NCI-H748 (cell line): ENCODE measurements at regions not wholly inside any gene's neighbourhood (a gene's known extent, or its start where the extent isn't known, plus 50 kb on each side); places are given as distances from the start of the nearest gene placed in this dataset.

ENCODE experiments used
- DNase-seq: peaks from one replicate; lab custom pipeline; 2025; ENCODE audit not compliant: unreplicated experiment; lab: John Stamatoyannopoulos, UW

DNA sequence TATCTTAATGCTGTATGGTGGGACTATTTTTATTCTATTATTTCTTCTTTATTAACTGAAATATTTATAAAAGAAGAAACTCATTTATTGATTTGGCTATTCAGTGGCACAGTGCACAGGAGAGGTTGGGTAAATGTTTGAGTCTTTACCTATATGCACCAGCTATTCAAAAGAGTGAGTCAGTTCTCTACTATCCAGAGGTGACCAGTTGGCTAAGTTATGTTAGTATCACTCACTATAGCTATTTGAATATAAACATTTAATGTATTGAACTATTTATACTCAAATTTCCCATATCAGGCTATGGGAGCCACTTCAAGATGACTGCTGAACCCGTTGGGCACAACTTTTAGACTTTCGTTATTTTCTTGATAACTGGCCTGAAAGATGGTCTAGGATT, 106.1 kb upstream of the VEGFC start:
- no peak for DNase-seq

DNA sequence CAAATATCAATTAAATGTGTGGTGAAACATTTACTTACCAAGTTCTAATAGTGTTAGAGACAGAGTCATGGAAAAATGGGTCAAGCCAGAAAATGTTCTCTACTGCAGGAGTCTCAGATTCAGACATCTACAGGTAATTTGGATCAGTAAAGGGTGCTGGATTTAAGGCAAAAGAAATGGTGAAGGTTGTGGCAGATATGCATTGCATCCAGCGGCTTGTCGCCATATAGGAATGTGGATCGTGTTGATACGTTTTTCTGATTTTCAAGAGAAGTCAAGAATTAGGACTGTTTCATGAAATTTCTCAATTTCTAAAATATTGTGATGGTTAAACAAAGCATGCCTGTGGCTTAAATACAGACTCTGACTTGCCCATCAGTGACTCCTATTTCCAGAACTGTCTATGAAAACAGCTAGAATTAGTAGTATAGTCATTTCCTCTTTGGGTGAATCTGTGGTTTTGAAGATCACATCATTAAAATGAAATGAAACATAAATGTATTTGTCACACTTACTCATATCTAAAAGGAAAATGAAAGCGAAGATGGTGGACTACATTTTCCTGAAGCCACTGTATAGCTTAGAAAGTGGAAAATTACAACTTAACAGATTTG, 110.1 kb upstream of the VEGFC start:
- no peak for DNase-seq

DNA sequence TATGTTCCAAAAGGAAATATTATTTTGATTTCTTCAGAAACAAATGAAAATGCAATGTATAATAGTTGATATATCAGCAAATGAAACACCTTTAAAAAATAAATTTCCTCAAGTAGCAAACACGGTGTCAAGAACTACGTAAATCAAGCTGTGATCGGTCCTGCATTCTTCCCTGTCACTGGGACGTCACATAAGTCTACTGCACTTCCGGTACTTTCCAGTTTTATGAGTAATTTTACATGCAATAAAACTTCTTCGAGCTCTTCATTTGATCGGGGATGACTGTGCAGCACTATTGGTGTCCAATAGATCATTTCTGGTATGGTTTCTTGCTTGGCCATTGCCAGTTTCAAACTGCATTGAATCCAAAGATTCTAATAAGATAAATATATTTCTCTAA, 114.0 kb upstream of the VEGFC start:
- no peak for DNase-seq

DNA sequence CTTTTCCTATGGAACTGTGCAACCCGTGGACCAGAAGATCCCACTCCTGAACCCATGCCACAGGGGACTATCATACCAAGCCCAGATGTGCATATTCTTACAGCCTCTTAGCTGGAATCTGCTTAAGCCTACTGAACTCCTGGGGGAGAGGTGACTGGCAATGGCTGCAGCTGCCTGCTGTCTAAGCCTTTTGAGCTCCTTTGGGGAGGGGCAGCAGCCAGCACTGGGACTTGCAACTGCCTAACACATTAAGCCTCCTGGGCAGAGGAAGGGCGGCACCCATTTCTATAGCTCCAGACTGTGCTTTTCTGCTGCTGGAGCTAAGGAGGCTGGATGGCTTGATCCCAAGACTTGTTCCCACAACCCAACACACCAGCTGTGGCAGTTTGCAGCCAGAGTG, 117.9 kb upstream of the VEGFC start:
- DNase-seq = no peak

DNA sequence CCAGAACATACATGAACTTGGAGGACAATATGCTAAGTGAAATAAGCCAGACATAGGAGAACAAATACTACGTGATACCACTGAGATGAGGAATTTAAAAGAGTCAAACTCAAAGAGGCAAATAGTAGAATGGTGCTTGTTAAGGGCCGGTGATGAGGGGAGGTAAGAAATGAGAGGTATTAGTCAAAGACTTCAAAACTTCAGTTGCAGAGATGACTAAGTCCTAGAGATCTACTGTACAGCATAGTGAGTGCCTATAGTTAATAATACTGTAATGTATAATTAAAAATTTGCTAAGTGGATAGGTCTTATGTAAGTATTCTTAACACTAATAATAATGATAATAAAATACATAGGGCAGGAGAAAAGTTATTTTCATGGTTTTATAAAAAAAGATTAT, 126.9 kb upstream of the VEGFC start:
- no peak for DNase-seq

DNA sequence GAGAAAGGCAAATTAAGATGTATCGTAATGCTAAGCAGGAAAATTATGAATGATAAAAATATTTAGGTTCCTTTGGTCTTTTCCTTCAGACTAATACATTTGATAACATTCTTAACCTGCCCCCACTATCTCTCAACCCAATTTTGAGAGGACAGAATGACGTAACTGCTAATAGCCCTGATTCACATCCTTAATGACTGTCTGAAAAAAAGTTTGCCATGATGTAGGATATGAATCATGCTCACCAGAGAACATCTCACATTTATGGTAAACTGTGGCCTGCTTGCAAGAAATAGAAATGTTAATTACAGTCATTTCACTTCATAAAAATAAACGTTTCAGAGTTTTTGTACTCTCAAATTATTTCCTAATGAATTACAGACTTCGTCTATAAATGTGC, 128.0 kb upstream of the VEGFC start:
- DNase-seq = no peak

DNA sequence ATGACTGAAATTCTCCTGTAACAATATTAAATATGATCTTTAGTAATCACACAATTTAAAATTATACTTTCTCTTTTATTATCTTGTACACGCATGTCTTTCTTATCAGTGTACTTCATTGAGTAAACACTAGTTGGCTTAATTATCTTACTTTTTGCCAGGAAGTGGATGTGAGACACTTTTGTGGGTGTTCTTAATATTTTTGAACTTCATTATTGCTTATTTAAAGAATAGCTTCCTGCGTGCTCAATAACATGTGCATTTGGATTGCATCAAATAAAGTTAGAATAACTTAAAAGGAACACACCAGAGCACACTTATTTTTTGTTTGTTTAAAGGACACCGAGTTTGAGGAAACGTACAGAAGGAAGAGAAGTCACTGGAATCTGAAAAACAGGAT, 128.5 kb upstream of the VEGFC start:
- DNase-seq = no peak

DNA sequence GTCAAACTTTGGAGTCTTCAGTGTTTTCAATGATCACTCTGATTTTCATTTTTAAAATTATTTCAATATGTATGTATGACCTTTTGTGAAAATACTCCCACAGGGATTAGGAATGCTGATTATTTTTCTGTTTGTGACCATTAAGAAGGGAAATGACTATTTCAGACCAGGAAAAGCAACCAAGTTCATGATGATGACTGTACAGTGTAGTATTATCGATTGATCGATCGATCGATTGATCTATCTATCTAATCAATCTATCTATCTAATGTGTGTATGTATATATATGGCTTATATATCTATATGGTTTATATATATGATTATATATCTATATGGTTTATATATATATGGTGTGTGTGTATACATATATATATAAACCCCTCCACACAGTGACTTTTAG, 131.5 kb upstream of the VEGFC start:
- no peak for DNase-seq

DNA sequence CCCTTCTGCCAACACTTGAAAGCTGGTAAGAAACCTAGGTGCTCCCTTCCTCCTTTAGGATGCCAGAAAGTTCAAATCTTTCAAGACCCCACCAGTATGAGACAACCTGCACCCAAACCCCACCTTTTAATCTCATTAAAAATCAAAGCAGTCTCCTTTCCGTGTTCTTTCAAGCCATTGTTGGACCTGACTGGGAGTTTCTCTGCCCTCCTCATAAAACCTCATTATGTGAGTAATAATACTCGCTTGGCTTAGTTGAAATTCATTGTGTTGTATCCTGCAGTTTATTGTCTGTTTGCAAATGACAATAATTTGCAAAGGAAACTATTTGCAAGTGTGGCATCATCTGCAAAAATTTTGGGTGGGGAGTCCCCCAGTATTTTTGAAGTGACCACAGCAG, 133.2 kb upstream of the VEGFC start:
- DNase-seq = no peak

DNA sequence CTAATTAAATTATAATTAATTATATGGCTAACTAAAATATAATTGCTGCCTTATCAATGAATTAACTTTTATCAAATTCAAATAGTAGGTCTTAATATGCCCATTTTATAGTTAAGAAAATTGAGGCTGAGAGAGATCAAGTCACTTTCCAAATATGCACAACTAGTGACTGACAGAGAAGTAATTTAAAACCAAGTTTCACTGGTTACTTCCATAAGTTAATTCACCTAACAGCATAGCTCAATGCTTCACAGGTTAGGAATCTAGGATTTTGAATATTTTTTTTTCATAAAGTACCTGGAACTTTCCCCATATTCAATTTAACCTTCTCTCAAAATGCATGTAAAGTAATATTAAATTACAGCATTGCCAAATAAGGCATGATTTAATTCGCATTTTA, 134.4 kb upstream of the VEGFC start:
- no peak for DNase-seq

DNA sequence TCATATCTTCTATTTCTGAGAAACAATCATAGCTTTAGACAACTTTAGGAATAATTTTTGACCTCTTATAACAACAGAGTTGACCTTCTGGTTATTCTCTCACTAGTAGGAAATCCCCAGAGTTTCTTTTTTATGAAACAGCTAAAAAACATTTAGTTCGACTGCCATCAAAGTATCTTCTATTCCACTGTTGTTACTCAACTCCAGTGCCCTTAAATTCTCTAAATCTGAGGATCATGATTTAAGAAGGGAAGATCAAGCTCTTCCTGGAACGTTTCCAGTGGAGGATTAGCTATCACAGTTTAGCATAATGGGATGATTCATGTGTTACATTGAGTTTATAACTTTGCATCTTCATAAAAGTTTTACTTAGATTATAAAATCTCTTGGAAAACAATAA, 134.9 kb upstream of the VEGFC start:
- no peak for DNase-seq

DNA sequence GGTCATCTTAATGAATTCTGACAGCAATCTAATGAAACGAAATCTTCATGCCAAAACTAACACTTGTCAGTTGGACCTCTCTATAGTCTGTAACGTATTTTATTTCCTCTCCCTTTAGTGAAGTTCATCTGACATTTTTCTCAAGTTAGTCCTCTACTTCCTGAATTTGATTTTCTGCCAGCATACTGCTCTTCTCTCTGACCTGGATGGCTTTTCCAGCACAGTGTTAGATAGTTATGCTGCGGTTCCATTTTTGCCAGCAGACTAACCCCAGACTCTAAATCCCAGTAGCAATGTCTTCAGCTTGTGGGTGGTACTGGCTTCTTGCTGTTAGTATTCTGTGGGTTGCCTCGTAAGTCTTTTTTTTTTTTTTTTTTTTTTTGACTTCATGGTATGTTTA, 146.7 kb upstream of the VEGFC start:
- DNase-seq = no peak

DNA sequence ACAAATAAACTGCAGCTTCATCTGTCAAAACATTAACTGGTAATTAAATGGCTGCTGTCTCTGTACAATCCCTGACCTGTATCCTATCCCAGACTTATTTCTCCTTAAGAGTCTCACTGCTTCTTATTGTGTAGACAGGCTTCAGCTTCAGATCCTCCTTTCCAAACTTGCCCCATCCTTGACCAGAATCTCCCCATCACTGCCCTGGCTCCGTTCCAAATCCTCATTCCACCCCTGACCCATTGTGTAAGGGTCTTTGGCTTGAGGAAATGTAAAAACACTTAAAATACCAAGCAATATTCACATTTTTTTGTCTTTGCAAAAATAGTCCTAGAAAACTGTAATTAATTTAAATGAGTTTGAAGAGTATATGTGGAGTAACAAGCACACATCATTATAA, 152.6 kb upstream of the VEGFC start:
- no peak for DNase-seq

DNA sequence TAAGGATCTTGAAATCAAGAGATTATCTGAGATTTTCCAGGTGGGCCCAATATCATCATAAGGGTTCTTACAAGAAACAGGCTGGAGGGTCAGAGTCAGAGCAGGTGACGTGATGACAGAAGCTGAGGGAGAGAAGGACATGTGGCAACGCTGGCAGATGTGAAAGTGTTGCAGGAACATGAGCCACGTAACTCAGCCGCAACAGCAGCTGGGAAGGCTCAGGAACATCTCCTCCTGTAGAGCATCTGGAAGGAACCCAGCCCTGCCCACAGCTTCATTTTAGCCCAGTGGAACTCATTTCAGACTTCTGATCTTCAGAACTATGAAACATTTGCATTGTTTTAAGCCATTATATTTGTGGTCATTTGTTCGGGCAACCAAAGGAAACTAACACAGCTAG, 156.3 kb upstream of the VEGFC start:
- DNase-seq = no peak

DNA sequence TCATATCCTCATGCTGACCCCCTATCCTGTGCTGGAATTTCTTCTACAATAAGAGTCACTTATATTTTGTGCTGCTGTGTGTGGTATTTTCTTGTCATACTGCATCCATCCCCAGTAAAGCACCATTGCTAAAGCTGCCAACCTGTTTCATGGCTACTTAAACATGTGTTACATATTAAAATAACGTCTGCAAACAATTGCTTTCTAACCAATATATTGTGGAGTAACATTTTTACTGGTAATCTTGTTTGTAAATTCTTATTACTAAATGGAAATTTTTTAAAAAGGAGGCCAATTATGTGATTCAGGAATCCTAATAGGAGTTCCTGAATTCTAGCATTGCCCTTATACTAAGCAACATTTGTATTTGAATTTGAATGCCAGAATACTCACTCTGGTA, 160.3 kb upstream of the VEGFC start:
- DNase-seq = no peak

DNA sequence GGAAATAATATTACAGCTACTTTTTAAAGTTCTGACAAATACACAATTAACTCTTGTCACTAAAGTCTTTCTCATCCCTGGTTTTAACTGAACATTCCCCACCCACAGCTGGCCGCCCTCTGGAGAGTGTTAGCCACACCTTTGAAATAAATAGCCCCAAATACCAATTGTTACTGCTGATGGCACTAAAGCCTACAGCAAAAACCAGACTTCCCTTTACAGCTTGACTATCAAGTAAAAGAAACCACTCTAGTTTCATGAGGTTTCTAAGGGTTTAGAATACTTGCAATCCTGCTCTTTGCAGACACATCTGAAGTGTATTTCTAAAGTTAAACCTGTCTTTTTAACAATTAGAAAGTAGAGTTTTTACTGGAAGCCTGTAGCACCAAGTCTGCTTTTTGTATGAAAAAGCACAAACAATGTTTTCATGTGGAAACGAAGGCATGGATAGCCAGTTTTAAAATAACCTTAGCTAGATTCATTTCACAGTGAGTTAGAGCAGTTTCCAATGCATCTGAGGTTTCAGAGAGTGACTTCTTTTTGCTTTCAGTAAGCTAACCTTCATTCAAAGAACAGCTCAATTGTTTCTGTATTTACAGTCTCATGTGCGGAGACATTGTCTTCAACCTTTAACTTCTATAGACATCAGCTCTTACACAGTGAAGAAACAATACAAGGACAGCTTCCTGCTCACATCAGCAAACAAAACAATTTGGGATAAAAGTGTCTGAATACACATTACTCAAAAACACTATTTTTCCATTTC, 164.8 kb upstream of the VEGFC start:
- DNase-seq = peak; percentile 21

DNA sequence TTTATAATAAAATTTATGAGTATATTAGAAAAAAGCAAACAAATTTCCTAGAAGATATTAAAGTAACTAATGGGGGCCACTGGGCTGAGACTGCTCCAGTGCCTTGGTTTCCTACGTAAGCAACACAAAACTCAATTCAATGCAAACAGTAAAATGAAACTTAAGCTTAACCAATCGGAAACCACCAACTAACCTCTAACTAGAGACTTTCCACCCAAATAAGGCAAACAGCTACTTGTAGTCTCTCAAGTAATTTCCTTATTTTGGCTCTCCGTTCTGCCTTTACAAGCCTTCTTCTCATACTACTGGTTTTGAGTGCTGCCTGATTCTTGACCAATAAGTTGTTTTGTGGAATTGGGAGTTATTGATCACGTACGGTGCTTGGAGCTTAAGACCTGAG, 167.3 kb upstream of the VEGFC start:
- DNase-seq = no peak

DNA sequence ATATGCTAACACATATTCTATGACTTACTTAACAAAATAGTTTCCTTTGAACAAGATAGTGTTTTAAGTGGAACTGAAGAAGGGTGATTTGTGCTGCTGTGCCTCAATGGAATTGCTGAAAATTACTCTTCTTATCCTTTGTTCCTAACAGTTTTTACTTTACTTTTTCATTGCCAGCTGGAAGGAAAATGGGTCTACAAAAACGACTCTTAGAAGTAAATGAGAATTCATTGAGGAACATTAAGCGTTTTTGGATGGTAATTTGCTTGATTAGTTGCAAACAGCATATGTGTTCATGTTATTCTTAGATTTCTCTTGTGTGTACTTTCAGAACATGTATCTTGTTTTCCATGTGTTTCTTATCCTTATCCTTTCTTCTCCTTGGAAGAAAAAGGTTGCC, 170.4 kb upstream of the VEGFC start:
- no peak for DNase-seq

DNA sequence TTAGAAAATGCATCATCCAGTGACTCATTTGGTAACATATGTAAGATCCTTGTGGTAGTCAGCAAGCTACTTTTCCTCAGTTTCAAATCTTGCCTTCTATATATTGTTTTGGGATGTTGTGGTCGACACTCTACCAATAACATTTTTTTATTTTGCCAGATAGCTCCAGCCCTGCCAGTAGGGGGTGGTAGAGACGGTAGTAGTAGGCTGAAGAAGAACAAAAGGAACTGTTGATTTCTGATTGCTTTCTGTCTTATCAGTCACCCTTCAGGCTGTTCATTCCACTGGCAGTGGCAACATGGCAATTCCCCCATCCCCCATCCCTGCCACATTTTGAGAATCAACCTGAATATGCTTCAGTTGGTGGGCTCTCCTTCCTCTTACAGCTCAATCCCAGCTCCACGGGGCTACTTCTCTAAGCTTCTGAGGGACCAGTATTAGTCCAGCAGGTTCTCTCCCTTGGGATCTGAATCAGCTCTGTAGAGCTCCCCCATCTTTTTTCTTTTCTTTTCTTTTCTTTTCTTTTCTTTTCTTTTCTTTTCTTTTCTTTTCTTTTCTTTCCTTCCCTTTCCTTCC, 171.5 kb upstream of the VEGFC start:
- peak; percentile 32 for DNase-seq

DNA sequence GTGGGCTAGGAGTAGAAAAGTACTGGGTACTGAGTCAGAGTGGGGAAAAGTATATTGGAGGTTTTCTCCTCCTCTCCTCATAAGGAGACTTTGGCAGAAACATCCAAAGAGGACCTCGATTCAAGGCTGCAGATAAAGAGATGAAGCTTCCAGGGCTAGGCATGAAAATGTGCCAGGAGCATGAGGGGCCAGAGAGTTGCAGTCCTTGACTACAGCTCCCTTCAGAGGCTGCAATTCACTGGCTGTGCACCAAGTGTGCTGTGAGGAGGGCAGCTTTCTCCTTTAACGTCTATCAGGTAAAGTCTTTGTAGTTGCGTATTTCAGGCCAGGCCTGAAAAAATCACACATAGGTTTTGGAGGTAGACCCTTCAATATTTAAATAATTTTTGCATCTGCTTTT, 174.9 kb upstream of the VEGFC start:
- no peak for DNase-seq

DNA sequence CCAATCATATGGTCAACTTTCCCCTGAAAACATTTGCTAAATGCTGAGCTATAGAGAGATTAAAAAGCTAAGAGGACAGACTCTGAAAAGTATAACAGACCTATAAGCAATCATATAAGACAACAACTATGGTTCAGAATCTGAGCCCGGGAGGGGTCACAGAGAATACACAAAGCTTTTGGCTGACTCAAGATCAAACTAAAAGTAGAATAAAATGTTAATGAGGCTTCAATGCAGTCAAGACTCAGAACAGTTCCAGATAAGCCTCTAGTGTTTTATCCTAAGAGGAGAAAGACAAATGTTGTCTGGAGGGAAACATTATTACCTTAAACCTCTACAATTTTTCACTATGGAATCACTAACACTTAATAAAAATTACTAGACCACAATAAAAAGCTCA, 175.4 kb upstream of the VEGFC start:
- DNase-seq = no peak

DNA sequence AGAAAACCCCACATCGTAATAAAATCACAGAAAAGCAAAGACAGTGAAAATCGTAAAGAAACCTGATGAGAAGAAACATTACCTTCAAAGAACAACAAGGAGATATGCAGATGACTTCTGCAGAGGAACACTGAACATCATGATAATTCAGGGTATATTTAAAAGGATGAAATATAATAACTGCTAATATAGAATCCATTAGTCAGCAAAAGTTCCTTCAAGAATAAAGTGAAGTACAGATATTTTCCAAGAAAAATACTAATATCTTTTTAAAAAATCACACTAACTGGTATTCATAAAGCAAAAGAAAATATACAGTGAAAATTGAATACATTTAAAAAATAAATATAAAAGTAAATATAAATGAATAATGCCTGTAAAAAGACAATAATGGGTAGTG, 176.3 kb upstream of the VEGFC start:
- DNase-seq = no peak

DNA sequence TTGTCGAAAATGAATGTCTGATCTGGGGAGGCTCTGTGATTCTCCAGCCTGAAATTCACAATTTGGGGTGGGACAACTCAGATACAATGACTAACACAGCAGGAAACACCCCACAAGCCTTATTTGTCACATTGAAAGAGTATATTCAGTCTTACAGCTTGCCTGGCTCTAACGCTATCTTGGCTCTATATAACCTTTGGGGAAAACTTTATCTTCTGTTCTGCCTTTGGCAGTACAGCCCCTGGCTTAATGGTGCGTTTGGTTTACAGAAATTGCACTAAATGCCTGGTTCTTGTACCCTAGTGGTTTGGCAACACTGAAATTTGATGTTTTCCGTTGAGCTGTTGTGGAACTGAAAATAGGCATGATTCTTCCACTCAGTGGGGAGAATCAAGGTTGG, 178.1 kb upstream of the VEGFC start:
- no peak for DNase-seq
